Endothelial cell of umbilical vein (primary cell): ENCODE measurements at regions not wholly inside any gene's neighbourhood (a gene's known extent, or its start where the extent isn't known, plus 50 kb on each side); places are given as distances from the start of the nearest gene placed in this dataset.

ENCODE experiments used
- CTCF ChIP-seq, 2 donors: IDR thresholded peaks; 1 replicate in 1 of 2; 2 replicates in 1 of 2; pipeline ENCODE4 v1.5.1; 2011; ENCODE audit warnings: low read length in 2 of 2, mild to moderate bottlenecking in 2 of 2, moderate library complexity in 2 of 2, control low read depth in 1 of 2, inconsistent platforms in 1 of 2, low read depth in 1 of 2; ENCODE audit not compliant: insufficient read depth in 1 of 2; ENCODE audit errors: extremely low read depth in 1 of 2
- EZH2 ChIP-seq: IDR thresholded peaks from 2 replicates; pipeline ENCODE4 v1.6.1; 2012; ENCODE audit warnings: borderline replicate concordance, low read depth, mild to moderate bottlenecking, moderate library complexity, low read length, inconsistent platforms; ENCODE audit not compliant: severe bottlenecking
- GATA2 ChIP-seq: IDR thresholded peaks from 2 replicates; pipeline ENCODE4 v1.7.0; 2011; ENCODE audit warnings: low read depth, mild to moderate bottlenecking, moderate library complexity, mixed read lengths, low read length; ENCODE audit not compliant: insufficient read length, insufficient read depth
- JUN ChIP-seq: IDR thresholded peaks from 2 replicates; pipeline ENCODE4 v1.6.1; 2011; ENCODE audit warnings: borderline replicate concordance, low read depth; ENCODE audit not compliant: insufficient read length, insufficient read depth
- MYC ChIP-seq: IDR thresholded peaks from one replicate; pipeline ENCODE4 v1.6.1; 2011; ENCODE audit warnings: mild to moderate bottlenecking, low read depth, low read length
- POLR2A ChIP-seq: IDR thresholded peaks from 2 replicates; pipeline ENCODE4 v1.6.1; 2012; ENCODE audit warnings: low read depth, mild to moderate bottlenecking, control low read depth, low read length
- POLR2AphosphoS5 ChIP-seq: IDR thresholded peaks from 2 replicates; pipeline ENCODE4 v1.6.1; 2012; ENCODE audit warnings: low read depth, mild to moderate bottlenecking, control low read depth, low read length, moderate library complexity; ENCODE audit not compliant: insufficient read depth

GRCh38 chr20:6660441-6660840 lies 107.0 kb upstream of the BMP2 start:
- no peak for TF ChIP-seq CTCF (IDR thresholded peaks at IDR 0.05; ENCODE audit: extremely low read depth in 1 of 2, insufficient read depth in 1 of 2, low read depth in 1 of 2, low read length in 2 of 2)
- TF ChIP-seq POLR2AphosphoS5, result no peak
- no peak for TF ChIP-seq MYC
- TF ChIP-seq JUN, result no peak
- no peak for TF ChIP-seq EZH2
- TF ChIP-seq POLR2A, result no peak
- TF ChIP-seq GATA2, result no peak
